ENCODE measurements at regions not wholly inside any gene's neighbourhood (a gene's known extent, or its start where the extent isn't known, plus 50 kb on each side); places are given as distances from the start of the nearest gene placed in this dataset.

GRCh38 chr1:239922778-239923522 lies 168.7 kb upstream of the FMN2 start:
- Histone ChIP-seq H3K4me1 (ENCODE audit: control insufficient read depth, insufficient read depth, low read length) (no peaks in the 10 kb centered on the region), H3K27me3 (ENCODE audit: control insufficient read depth, insufficient read depth, low read length) (no peaks in the 10 kb centered on the region), H3K4me3 (ENCODE audit: low read depth in 2 of 2, low read length in 2 of 2) (no peak overlapping the region), H3K27ac (ENCODE audit: low read length) (no peak overlapping the region), H3K9me3 (ENCODE audit: control insufficient read depth, insufficient read depth, low read depth, low read length) (no peaks in the 10 kb centered on the region), H3K36me3 (ENCODE audit: control insufficient read depth, insufficient read depth, low read length) (no peaks in the 10 kb centered on the region)
- DNase-seq (ENCODE audit: low read depth, low spot score) = no peak
- no peak for ATAC-seq
- BruUV-seq (replicated peaks) = no TSS peak
- CTCF ChIA-PET = no interaction called here
- POLR2A ChIA-PET = no interaction called here
- in situ Hi-C loops (cut with HindIII; ENCODE audit: low pct_unique_long_range_greater_than_20kb, low sequenced_read_pairs) (no loop called here), intact Hi-C loops (cut with micrococcal nuclease; ENCODE audit: unreplicated experiment) (no loop called here)
- TF ChIP-seq, protein P1, sequence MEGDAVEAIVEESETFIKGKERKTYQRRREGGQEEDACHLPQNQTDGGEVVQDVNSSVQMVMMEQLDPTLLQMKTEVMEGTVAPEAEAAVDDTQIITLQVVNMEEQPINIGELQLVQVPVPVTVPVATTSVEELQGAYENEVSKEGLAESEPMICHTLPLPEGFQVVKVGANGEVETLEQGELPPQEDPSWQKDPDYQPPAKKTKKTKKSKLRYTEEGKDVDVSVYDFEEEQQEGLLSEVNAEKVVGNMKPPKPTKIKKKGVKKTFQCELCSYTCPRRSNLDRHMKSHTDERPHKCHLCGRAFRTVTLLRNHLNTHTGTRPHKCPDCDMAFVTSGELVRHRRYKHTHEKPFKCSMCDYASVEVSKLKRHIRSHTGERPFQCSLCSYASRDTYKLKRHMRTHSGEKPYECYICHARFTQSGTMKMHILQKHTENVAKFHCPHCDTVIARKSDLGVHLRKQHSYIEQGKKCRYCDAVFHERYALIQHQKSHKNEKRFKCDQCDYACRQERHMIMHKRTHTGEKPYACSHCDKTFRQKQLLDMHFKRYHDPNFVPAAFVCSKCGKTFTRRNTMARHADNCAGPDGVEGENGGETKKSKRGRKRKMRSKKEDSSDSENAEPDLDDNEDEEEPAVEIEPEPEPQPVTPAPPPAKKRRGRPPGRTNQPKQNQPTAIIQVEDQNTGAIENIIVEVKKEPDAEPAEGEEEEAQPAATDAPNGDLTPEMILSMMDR (IDR thresholded peaks at IDR 0.05) = no peak
- no peak for TF ChIP-seq POLR2AphosphoS5 (IDR thresholded peaks at IDR 0.05; ENCODE audit: low read depth, low read length)
- TF ChIP-seq SIN3A (IDR thresholded peaks at IDR 0.05; ENCODE audit: borderline replicate concordance, insufficient read depth, low read depth, low read length) = no peak
- no peak for TF ChIP-seq TCF7L2 (IDR thresholded peaks at IDR 0.05; ENCODE audit: low read depth, low read length)

- no TSS peak for BruUV-seq (replicated peaks)
- no peak for ATAC-seq
- H3K36me3 ChIP-seq (ENCODE audit: control insufficient read depth, insufficient read depth, low read length) = no peaks in the 10 kb centered on the region
- H3K27me3 ChIP-seq (ENCODE audit: control insufficient read depth, insufficient read depth, low read length) = no peaks in the 10 kb centered on the region
- no peaks in the 10 kb centered on the region for H3K4me1 ChIP-seq (ENCODE audit: control insufficient read depth, insufficient read depth, low read length)
- in situ Hi-C loops (cut with HindIII; ENCODE audit: low pct_unique_long_range_greater_than_20kb, low sequenced_read_pairs) (no loop called here), intact Hi-C loops (cut with micrococcal nuclease; ENCODE audit: unreplicated experiment) (no loop called here)
- ChIA-PET POLR2A (no interaction called here), CTCF (no interaction called here)
- H3K4me3 ChIP-seq (ENCODE audit: low read depth in 2 of 2, low read length in 2 of 2) = no peak overlapping the region
- TF ChIP-seq REST (IDR thresholded peaks at IDR 0.05; ENCODE audit: insufficient read depth in 1 of 2, low read depth in 2 of 2, low read length in 1 of 2) (no peak), TCF7L2 (IDR thresholded peaks at IDR 0.05; ENCODE audit: low read depth, low read length) (no peak), SIN3A (IDR thresholded peaks at IDR 0.05; ENCODE audit: borderline replicate concordance, insufficient read depth, low read depth, low read length) (no peak), POLR2AphosphoS5 (IDR thresholded peaks at IDR 0.05; ENCODE audit: low read depth, low read length) (no peak)
- TF ChIP-seq, protein P1 (IDR thresholded peaks at IDR 0.05) = no peak
- no peaks in the 10 kb centered on the region for H3K9me3 ChIP-seq (ENCODE audit: control insufficient read depth, insufficient read depth, low read depth, low read length)
- no peak for DNase-seq (ENCODE audit: low read depth, low spot score)
- no peak overlapping the region for H3K27ac ChIP-seq (ENCODE audit: low read length)
These were observed 166.8 kb upstream of the FMN2 start for GRCh38 chr1:239924741-239925350.
